ENCODE measurements at regions not wholly inside any gene's neighbourhood (a gene's known extent, or its start where the extent isn't known, plus 50 kb on each side); places are given as distances from the start of the nearest gene placed in this dataset.

- TF ChIP-seq CTCF (IDR thresholded peaks at IDR 0.05) (no peak), POLR2A (IDR thresholded peaks at IDR 0.05) (no peak)
Observed at GRCh38 chr2:129193961-129194360, 785.5 kb upstream of the RAB6C start.

Measured in lower leg skin (tissue), 3 donors.